Nephron (organoid): ENCODE measurements at regions not wholly inside any gene's neighbourhood (a gene's known extent, or its start where the extent isn't known, plus 50 kb on each side); places are given as distances from the start of the nearest gene placed in this dataset.
A peak's percentile ranks its signal among the peaks of the same experiment; 100 is the strongest.

Source experiments
- H3K27ac Mint-ChIP-seq, 3 experiments: 2 replicates each; pipeline ENCODE4 v1.8.0; 2020; ENCODE audit warnings: mixed read lengths in 3 of 3, mild to moderate bottlenecking in 2 of 3, moderate library complexity in 1 of 3
- H3K27me3 Mint-ChIP-seq: 2 replicates; pipeline ENCODE4 v1.8.0; 2021; ENCODE audit warnings: low read depth, mild to moderate bottlenecking, moderate library complexity, mixed read lengths
- H3K36me3 Mint-ChIP-seq: 2 replicates; pipeline ENCODE4 v1.8.0; 2020; ENCODE audit warnings: low read depth, mixed read lengths
- H3K4me1 Mint-ChIP-seq: 2 replicates; pipeline ENCODE4 v1.8.0; 2020; ENCODE audit warnings: mixed read lengths
- H3K4me3 Mint-ChIP-seq, 3 experiments: 2 replicates each; pipeline ENCODE4 v1.8.0; 2020; ENCODE audit warnings: mild to moderate bottlenecking in 3 of 3, mixed read lengths in 3 of 3, moderate library complexity in 2 of 3
- H3K9me3 Mint-ChIP-seq: 2 replicates; pipeline ENCODE4 v1.8.0; 2020; ENCODE audit warnings: mixed read lengths
- TF ChIP-seq, protein P1 (sequence below), 3 experiments: fragments of 200-600 bp; sonication (generic); IDR thresholded peaks; one replicate each; pipeline ENCODE4 v1.5.0; 2021; ENCODE audit warnings: antibody characterized with exemption in 3 of 3; ENCODE audit not compliant: unreplicated experiment in 3 of 3

DNA sequence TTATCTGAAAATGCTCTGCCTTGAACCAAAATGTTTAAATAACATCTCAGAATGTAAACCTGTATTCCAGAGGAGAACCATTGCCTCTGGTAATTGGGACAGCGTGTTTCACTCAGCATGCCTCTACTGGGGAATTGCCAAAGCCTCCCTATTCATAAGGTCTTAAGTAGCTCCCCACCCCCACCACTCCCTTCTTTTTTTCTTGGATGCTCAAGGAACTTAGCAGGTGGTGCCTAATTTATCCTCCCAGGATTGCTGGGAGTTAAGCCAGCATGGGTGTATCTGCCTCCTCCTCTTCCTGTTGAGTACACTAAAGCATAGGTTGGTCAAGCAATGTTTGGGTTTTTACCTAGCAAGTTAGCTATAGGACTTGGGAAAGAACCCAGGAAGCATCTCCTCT is 220.2 kb downstream of the DMAC1 start:
- Mint-ChIP-seq H3K9me3 (peaks cover 8% of the 10 kb centered on the region), H3K4me1 (peaks cover 3% of the 10 kb centered on the region), H3K4me3 (no peak overlapping the region), H3K36me3 (no peaks in the 10 kb centered on the region), H3K27me3 (no peaks in the 10 kb centered on the region), H3K27ac (peak overlapping the region in 2 of 3 experiments; percentile 30 to 51)
- TF ChIP-seq, protein P1, sequence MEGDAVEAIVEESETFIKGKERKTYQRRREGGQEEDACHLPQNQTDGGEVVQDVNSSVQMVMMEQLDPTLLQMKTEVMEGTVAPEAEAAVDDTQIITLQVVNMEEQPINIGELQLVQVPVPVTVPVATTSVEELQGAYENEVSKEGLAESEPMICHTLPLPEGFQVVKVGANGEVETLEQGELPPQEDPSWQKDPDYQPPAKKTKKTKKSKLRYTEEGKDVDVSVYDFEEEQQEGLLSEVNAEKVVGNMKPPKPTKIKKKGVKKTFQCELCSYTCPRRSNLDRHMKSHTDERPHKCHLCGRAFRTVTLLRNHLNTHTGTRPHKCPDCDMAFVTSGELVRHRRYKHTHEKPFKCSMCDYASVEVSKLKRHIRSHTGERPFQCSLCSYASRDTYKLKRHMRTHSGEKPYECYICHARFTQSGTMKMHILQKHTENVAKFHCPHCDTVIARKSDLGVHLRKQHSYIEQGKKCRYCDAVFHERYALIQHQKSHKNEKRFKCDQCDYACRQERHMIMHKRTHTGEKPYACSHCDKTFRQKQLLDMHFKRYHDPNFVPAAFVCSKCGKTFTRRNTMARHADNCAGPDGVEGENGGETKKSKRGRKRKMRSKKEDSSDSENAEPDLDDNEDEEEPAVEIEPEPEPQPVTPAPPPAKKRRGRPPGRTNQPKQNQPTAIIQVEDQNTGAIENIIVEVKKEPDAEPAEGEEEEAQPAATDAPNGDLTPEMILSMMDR (IDR thresholded peaks at IDR 0.05; ENCODE audit: unreplicated experiment in 3 of 3), result no peak

DNA sequence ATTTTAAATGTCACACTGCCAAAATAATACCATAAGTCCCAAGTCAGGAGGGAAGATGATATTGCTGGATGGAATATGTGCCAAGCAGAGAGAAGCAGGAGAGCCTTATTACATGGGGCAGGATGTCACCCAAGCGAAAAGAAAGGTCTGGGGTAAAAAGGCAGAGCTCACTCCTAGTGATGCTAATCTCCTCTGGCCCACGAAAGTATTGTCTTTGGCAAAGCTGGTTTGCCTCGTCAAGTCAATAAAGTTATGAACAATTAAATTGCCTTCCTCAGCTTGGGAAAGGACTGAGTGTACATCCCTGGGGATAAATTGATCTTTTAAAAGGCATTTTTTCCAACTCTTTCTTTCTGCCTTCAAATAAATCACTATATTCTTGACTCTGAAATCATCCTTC is 220.6 kb downstream of the DMAC1 start:
- peaks cover 3% of the 10 kb centered on the region for H3K4me1 Mint-ChIP-seq
- TF ChIP-seq, protein P1 (IDR thresholded peaks at IDR 0.05; ENCODE audit: unreplicated experiment in 3 of 3), result no peak
- peaks cover 8% of the 10 kb centered on the region for H3K9me3 Mint-ChIP-seq
- peak overlapping the region in 2 of 3 experiments; percentile 30 to 51 for H3K27ac Mint-ChIP-seq
- no peak overlapping the region for H3K4me3 Mint-ChIP-seq
- no peaks in the 10 kb centered on the region for H3K27me3 Mint-ChIP-seq
- H3K36me3 Mint-ChIP-seq, result no peaks in the 10 kb centered on the region

DNA sequence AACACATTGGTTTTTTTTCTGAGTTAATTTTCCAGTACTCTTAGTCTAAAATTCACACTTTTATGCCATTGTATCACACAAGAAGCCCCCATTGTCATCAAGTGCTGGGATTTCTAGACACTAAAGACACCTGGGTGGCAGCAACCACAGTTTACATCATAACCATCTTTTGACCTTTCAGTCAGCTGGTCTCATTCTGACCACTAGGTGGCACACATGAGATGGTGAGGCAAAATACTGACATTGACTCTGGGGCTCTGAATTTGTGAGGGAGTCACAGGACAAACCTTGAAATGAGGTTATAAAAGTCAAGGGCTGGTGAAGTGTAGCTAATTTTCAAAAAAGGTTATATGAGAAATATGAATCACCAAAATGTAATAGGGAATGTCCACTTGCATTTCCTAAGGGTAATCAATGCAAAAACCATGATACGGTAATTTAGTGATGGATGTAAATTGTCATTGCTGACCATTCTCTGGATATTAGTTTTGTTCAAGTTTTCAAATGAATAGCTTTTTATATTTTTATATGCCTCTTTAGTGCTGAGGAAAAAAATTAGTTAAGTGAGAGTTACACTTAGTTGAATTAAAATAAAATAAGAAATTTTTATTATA is 229.4 kb downstream of the DMAC1 start:
- Mint-ChIP-seq H3K4me3 (no peak overlapping the region), H3K27ac (no peak overlapping the region), H3K36me3 (no peaks in the 10 kb centered on the region), H3K9me3 (no peaks in the 10 kb centered on the region), H3K27me3 (peaks cover 4% of the 10 kb centered on the region), H3K4me1 (no peaks in the 10 kb centered on the region)
- TF ChIP-seq, protein P1 (IDR thresholded peaks at IDR 0.05; ENCODE audit: unreplicated experiment in 3 of 3), result peak; percentile 53 to 71 (median 59)

DNA sequence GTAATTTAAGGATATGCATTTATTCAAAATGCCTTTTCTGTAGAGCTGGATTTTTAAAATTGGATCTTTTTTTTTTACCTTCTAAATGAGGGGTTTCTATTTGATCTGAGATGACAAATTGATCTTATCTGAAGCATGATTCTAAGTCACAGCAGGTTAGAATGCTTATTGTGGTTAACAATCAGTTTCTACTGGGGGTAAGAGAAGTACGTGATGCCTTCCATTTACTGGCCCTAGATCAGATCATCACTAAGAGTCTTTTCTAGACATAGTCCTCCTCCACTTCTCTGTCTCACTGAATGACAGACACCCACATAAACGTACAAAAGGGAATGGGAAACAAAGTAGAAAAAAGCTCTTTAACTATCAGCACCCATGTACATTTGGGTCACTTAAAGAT is 231.9 kb downstream of the DMAC1 start:
- TF ChIP-seq, protein P1 (IDR thresholded peaks at IDR 0.05; ENCODE audit: unreplicated experiment in 3 of 3), result no peak
- H3K9me3 Mint-ChIP-seq, result no peaks in the 10 kb centered on the region
- no peaks in the 10 kb centered on the region for H3K36me3 Mint-ChIP-seq
- H3K4me1 Mint-ChIP-seq, result no peaks in the 10 kb centered on the region
- H3K27me3 Mint-ChIP-seq, result no peaks in the 10 kb centered on the region
- H3K27ac Mint-ChIP-seq, result no peak overlapping the region
- H3K4me3 Mint-ChIP-seq, result no peak overlapping the region

DNA sequence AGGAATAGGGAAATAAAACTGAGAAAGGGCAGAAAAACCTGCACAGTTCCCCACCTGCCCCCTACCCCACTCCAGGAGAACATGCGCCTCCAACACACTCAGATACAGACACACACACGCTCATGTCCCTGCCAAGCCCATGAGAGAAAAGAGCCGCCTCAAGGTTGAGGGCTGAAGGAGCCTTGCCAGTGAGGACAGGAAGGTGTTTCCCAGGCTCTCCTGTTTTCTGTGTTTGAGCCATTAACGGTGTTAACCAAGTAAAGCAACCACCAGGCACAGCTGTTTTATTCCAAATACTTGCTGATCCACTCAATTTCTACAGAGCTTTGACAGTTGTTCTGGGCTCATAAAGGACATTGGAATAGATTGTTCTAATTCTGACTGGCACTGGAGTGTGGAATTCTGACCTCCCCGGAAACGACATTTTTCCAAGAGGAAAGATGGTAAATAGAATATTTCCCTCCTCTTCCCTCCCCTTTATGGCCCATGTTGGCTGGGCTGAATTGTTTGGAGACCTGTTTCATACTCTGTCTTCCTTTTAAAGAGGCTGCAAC is 238.0 kb downstream of the DMAC1 start:
- Mint-ChIP-seq H3K27ac (peak overlapping the region; percentile 73 to 83 (median 80)), H3K4me1 (peaks cover 31% of the 10 kb centered on the region), H3K36me3 (no peaks in the 10 kb centered on the region), H3K4me3 (no peak overlapping the region), H3K27me3 (no peaks in the 10 kb centered on the region), H3K9me3 (no peaks in the 10 kb centered on the region)
- TF ChIP-seq, protein P1 (IDR thresholded peaks at IDR 0.05; ENCODE audit: unreplicated experiment in 3 of 3), result no peak
